SK-N-SH (cell line): ENCODE measurements at regions not wholly inside any gene's neighbourhood (a gene's known extent, or its start where the extent isn't known, plus 50 kb on each side); places are given as distances from the start of the nearest gene placed in this dataset.

Source experiments
- CTCF ChIA-PET: fragments of 300-600, 350-600 bp; formaldehyde crosslinking; extraction: SDS; loops from one replicate; lab custom pipeline; 2021; lab: Yijun Ruan, JAX
- POLR2A ChIA-PET: fragments of 350-600 bp; sonication (Branson Sonifier 250); formaldehyde crosslinking; extraction: SDS; loops from one replicate; lab custom pipeline; 2020; ENCODE audit warnings: antibody characterized with exemption, inconsistent platforms; lab: Yijun Ruan, JAX
- DNase-seq: peaks from one replicate; pipeline ENCODE4 v3.0.0; 2012
- H2AFZ ChIP-seq: fragments of 200-600 bp; sonication (generic); 2 replicates; pipeline ENCODE4 v1.8.1; 2016; ENCODE audit warnings: antibody characterized with exemption, mild to moderate bottlenecking, low read depth
- H3F3A ChIP-seq: fragments of 200-600 bp; sonication (generic); replicated peaks from 2 replicates; pipeline ENCODE3; 2016; ENCODE audit warnings: antibody characterized with exemption, mild to moderate bottlenecking; ENCODE audit not compliant: insufficient read depth
- H3K27ac ChIP-seq, 2 experiments: fragments of 200-500 bp in 1 of 2; fragments of 200-600 bp in 1 of 2; sonication (Bioruptor generic) in 1 of 2; sonication (generic), shearing (Covaris generic) in 1 of 2; 2 replicates each; pipeline versions ENCODE4 v1.5.1 to v1.6.1; 2014 to 2016; ENCODE audit warnings: low read depth in 2 of 2, inconsistent platforms in 1 of 2, low read length in 1 of 2, mild to moderate bottlenecking in 1 of 2, mixed read lengths in 1 of 2
- H3K27me3 ChIP-seq: fragments of 200-600 bp; sonication (generic), shearing (Covaris generic); 2 replicates; pipeline ENCODE4 v1.6.1; 2016; ENCODE audit warnings: mixed run types; ENCODE audit not compliant: insufficient read depth
- H3K36me3 ChIP-seq, 2 experiments: fragments of 200-500 bp in 1 of 2; fragments of 200-600 bp in 1 of 2; sonication (Bioruptor generic) in 1 of 2; sonication (generic) in 1 of 2; replicated peaks in 1 of 2; 2 replicates each; pipeline versions ENCODE3 to v1.5.1; 2014 to 2016; ENCODE audit warnings: low read length in 1 of 2, mild to moderate bottlenecking in 1 of 2; ENCODE audit not compliant: insufficient read depth in 2 of 2, control insufficient read depth in 1 of 2
- H3K4me1 ChIP-seq, 2 experiments: fragments of 200-500 bp in 1 of 2; fragments of 200-600 bp in 1 of 2; sonication (Bioruptor generic) in 1 of 2; sonication (generic), shearing (Covaris generic) in 1 of 2; 2 replicates each; pipeline versions ENCODE4 v1.5.1 to v1.6.1; 2014 to 2016; ENCODE audit warnings: low read depth in 1 of 2, low read length in 1 of 2, mixed run types in 1 of 2; ENCODE audit not compliant: insufficient read depth in 2 of 2, control insufficient read depth in 1 of 2
- H3K4me2 ChIP-seq: fragments of 200-600 bp; sonication (generic), shearing (Covaris generic); 2 replicates; pipeline ENCODE4 v1.6.1; 2017; ENCODE audit warnings: mixed run types
- H3K4me3 ChIP-seq, 2 experiments: fragments of 200-500 bp in 1 of 2; fragments of 200-600 bp in 1 of 2; sonication (Bioruptor generic) in 1 of 2; sonication (generic), shearing (Covaris generic) in 1 of 2; 2 replicates each; pipeline versions ENCODE4 v1.5.1 to v1.8.1; 2014 to 2016; ENCODE audit warnings: low read depth in 2 of 2, inconsistent platforms in 1 of 2, low read length in 1 of 2, mild to moderate bottlenecking in 1 of 2, mixed read lengths in 1 of 2, moderate library complexity in 1 of 2
- H3K79me2 ChIP-seq: fragments of 200-600 bp; sonication (generic); 2 replicates; pipeline ENCODE4 v1.8.1; 2017; ENCODE audit warnings: mild to moderate bottlenecking; ENCODE audit not compliant: insufficient read depth
- H3K9ac ChIP-seq: fragments of 200-600 bp; sonication (generic); 2 replicates; pipeline ENCODE4 v1.6.1; 2017; ENCODE audit warnings: mixed run types
- H3K9me2 ChIP-seq: fragments of 200-600 bp; sonication (generic); 2 replicates; pipeline ENCODE4 v1.6.1; 2017; ENCODE audit warnings: mixed run types
- H3K9me3 ChIP-seq: fragments of 200-600 bp; sonication (generic); 2 replicates; pipeline ENCODE4 v1.6.1; 2017; ENCODE audit warnings: mixed run types, mild to moderate bottlenecking, moderate library complexity
- H4K20me1 ChIP-seq: fragments of 200-600 bp; sonication (generic); 2 replicates; pipeline ENCODE4 v1.6.1; 2017; ENCODE audit warnings: mild to moderate bottlenecking, mixed run types; ENCODE audit not compliant: insufficient read depth
- EP300 ChIP-seq, 2 experiments: IDR thresholded peaks; 2 replicates each; pipeline versions ENCODE4 v1.4.0 to v1.6.1; 2012; ENCODE audit warnings: borderline replicate concordance in 1 of 2, low read depth in 1 of 2, low read length in 1 of 2
- GABPA ChIP-seq: IDR thresholded peaks from 2 replicates; pipeline ENCODE4 v1.4.0; 2012; ENCODE audit warnings: low read depth, mild to moderate bottlenecking
- GATA2 ChIP-seq: sonication (generic); formaldehyde crosslinking; IDR thresholded peaks from 2 replicates; pipeline ENCODE4 v1.5.0; 2020; ENCODE audit warnings: mild to moderate bottlenecking, missing genetic modification reagents
- IRF3 ChIP-seq: fragments of 150-350 bp; IDR thresholded peaks from 2 replicates; pipeline ENCODE4 v1.6.1; 2016; ENCODE audit warnings: mild to moderate bottlenecking, low read depth, low read length
- MEF2A ChIP-seq: IDR thresholded peaks from 2 replicates; pipeline ENCODE4 v1.4.0; 2012; ENCODE audit warnings: low read depth, borderline replicate concordance
- MXI1 ChIP-seq: IDR thresholded peaks from 2 replicates; pipeline ENCODE4 v1.6.1; 2012; ENCODE audit warnings: mild to moderate bottlenecking, low read depth, low read length, improper control_type of control experiment
- POLR2AphosphoS5 ChIP-seq: IDR thresholded peaks from 2 replicates; pipeline ENCODE4 v1.6.1; 2012; ENCODE audit warnings: low read depth, low read length
- RAD21 ChIP-seq: IDR thresholded peaks from 2 replicates; pipeline ENCODE4 v1.6.1; 2012; ENCODE audit warnings: mild to moderate bottlenecking, low read length
- RCOR1 ChIP-seq: fragments of 150-350 bp; IDR thresholded peaks from 2 replicates; pipeline ENCODE4 v1.6.1; 2017; ENCODE audit warnings: antibody characterized with exemption, low read length
- RXRA ChIP-seq: IDR thresholded peaks from 2 replicates; pipeline ENCODE4 v1.4.0; 2012; ENCODE audit warnings: low read depth, mild to moderate bottlenecking, borderline replicate concordance
- SIN3A ChIP-seq: IDR thresholded peaks from 2 replicates; pipeline ENCODE4 v1.6.1; 2012; ENCODE audit warnings: low read depth, mild to moderate bottlenecking, low read length, moderate library complexity, borderline replicate concordance
- SMC3 ChIP-seq: IDR thresholded peaks from 2 replicates; pipeline ENCODE4 v1.6.1; 2012; ENCODE audit warnings: low read depth, low read length, improper control_type of control experiment
- TAF1 ChIP-seq: IDR thresholded peaks from 2 replicates; pipeline ENCODE4 v1.6.1; 2012; ENCODE audit warnings: low read depth, mild to moderate bottlenecking, low read length, moderate library complexity, borderline replicate concordance
- TCF12 ChIP-seq: IDR thresholded peaks from 2 replicates; pipeline ENCODE4 v1.4.0; 2012
- TEAD4 ChIP-seq: IDR thresholded peaks from 2 replicates; pipeline ENCODE4 v1.4.0; 2012; ENCODE audit warnings: mild to moderate bottlenecking, borderline replicate concordance; ENCODE audit not compliant: insufficient read depth
- WGBS: methylation state at CpG from one replicate; pipeline ENCODE4 v1.1.6; 2017; ENCODE audit warnings: low lambda C conversion rate; 5-methylcytosine and 5-hydroxymethylcytosine counted together
- TF ChIP-seq, protein P1 (sequence below): IDR thresholded peaks from 2 replicates; pipeline ENCODE4 v1.4.0; 2012; ENCODE audit warnings: low read depth, borderline replicate concordance
- TF ChIP-seq, protein P2 (sequence below): IDR thresholded peaks from 2 replicates; pipeline ENCODE4; 2012
- TF ChIP-seq, protein P3 (sequence below): fragments of 200-600 bp; sonication (generic); IDR thresholded peaks from 2 replicates; pipeline ENCODE4 v1.6.1; 2017; ENCODE audit warnings: antibody characterized with exemption, mild to moderate bottlenecking, moderate library complexity

DNA sequence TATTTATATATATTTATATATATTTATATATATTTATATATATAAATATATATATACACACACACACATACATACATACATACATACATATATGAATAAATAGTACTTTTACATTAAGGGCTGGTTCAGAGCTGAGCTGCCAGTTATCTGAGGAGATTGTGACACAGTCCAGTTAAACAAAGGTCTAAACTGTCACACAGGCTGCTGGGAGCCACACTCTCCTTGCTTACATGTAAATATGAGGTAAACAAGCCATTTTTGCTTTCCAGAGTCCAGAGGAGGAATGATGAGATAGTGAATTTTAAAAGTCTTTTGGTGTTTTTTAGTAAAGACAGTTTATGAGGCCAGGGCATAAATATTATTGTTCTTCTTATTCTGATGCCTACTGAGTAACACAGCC lies 377.5 kb upstream of the PIK3C3 start:
- Histone ChIP-seq H3K27me3 (no peaks in the 10 kb centered on the region), H3K36me3 (no peaks in the 10 kb centered on the region), H3K4me3 (no peak overlapping the region), H4K20me1 (no peaks in the 10 kb centered on the region), H3F3A (no peaks in the 10 kb centered on the region), H3K4me2 (no peak overlapping the region), H3K79me2 (no peaks in the 10 kb centered on the region), H2AFZ (no peak overlapping the region), H3K9me3 (no peaks in the 10 kb centered on the region), H3K9me2 (no peaks in the 10 kb centered on the region), H3K9ac (no peak overlapping the region), H3K27ac (no peak overlapping the region), H3K4me1 (no peaks in the 10 kb centered on the region)
- CTCF ChIA-PET: no interaction called here
- no peak for DNase-seq
- POLR2A ChIA-PET: no interaction called here
- TF ChIP-seq SIN3A: no peak

- Histone ChIP-seq H3F3A (no peaks in the 10 kb centered on the region), H3K9me2 (no peaks in the 10 kb centered on the region), H3K27me3 (no peaks in the 10 kb centered on the region), H3K4me1 (no peaks in the 10 kb centered on the region), H3K9ac (no peak overlapping the region), H3K36me3 (no peaks in the 10 kb centered on the region), H3K4me3 (no peak overlapping the region), H3K27ac (no peak overlapping the region), H3K4me2 (no peak overlapping the region), H3K79me2 (no peaks in the 10 kb centered on the region), H2AFZ (no peak overlapping the region), H4K20me1 (no peaks in the 10 kb centered on the region), H3K9me3 (no peaks in the 10 kb centered on the region)
- TF ChIP-seq TCF12 (no peak), RCOR1 (no peak), SMC3 (no peak), IRF3 (no peak), RAD21 (no peak), GABPA (no peak), MEF2A (no peak), RXRA (no peak), MXI1 (no peak), EP300 (IDR thresholded peaks at IDR 0.05; ENCODE audit: borderline replicate concordance in 1 of 2, low read depth in 1 of 2, low read length in 1 of 2) (no peak), TEAD4 (no peak), TAF1 (no peak), GATA2 (no peak), POLR2AphosphoS5 (no peak)
- TF ChIP-seq, protein P1, sequence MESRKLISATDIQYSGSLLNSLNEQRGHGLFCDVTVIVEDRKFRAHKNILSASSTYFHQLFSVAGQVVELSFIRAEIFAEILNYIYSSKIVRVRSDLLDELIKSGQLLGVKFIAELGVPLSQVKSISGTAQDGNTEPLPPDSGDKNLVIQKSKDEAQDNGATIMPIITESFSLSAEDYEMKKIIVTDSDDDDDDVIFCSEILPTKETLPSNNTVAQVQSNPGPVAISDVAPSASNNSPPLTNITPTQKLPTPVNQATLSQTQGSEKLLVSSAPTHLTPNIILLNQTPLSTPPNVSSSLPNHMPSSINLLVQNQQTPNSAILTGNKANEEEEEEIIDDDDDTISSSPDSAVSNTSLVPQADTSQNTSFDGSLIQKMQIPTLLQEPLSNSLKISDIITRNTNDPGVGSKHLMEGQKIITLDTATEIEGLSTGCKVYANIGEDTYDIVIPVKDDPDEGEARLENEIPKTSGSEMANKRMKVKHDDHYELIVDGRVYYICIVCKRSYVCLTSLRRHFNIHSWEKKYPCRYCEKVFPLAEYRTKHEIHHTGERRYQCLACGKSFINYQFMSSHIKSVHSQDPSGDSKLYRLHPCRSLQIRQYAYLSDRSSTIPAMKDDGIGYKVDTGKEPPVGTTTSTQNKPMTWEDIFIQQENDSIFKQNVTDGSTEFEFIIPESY: no peak
- TF ChIP-seq, protein P2, sequence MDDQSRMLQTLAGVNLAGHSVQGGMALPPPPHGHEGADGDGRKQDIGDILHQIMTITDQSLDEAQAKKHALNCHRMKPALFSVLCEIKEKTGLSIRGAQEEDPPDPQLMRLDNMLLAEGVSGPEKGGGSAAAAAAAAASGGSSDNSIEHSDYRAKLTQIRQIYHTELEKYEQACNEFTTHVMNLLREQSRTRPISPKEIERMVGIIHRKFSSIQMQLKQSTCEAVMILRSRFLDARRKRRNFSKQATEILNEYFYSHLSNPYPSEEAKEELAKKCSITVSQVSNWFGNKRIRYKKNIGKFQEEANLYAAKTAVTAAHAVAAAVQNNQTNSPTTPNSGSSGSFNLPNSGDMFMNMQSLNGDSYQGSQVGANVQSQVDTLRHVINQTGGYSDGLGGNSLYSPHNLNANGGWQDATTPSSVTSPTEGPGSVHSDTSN: no peak
- TF ChIP-seq, protein P3, sequence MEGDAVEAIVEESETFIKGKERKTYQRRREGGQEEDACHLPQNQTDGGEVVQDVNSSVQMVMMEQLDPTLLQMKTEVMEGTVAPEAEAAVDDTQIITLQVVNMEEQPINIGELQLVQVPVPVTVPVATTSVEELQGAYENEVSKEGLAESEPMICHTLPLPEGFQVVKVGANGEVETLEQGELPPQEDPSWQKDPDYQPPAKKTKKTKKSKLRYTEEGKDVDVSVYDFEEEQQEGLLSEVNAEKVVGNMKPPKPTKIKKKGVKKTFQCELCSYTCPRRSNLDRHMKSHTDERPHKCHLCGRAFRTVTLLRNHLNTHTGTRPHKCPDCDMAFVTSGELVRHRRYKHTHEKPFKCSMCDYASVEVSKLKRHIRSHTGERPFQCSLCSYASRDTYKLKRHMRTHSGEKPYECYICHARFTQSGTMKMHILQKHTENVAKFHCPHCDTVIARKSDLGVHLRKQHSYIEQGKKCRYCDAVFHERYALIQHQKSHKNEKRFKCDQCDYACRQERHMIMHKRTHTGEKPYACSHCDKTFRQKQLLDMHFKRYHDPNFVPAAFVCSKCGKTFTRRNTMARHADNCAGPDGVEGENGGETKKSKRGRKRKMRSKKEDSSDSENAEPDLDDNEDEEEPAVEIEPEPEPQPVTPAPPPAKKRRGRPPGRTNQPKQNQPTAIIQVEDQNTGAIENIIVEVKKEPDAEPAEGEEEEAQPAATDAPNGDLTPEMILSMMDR: no peak
- POLR2A ChIA-PET: no interaction called here
- CTCF ChIA-PET: no interaction called here
- WGBS: 53% methylated on average over 3 of the region's 3 CpGs
- DNase-seq: no peak
These were observed 378.4 kb upstream of the PIK3C3 start for GRCh38 chr18:41576643-41577042.
